DMS79 treated with DMSO at 0.1 percent for 48 hours (cell line): ENCODE measurements at regions not wholly inside any gene's neighbourhood (a gene's known extent, or its start where the extent isn't known, plus 50 kb on each side); places are given as distances from the start of the nearest gene placed in this dataset.
A peak's percentile ranks its signal among the peaks of the same experiment; 100 is the strongest.

Source experiments
- DNase-seq: peaks from one replicate; lab custom pipeline; 2025; lab: John Stamatoyannopoulos, UW

- no peak for DNase-seq
Measured at GRCh38 chr18:41753826-41754225, 201.2 kb upstream of the PIK3C3 start.

- DNase-seq, result no peak
Measured at GRCh38 chr18:41752826-41753225, 202.2 kb upstream of the PIK3C3 start.

- DNase-seq, result no peak
Measured at GRCh38 chr18:41751652-41752051, 203.4 kb upstream of the PIK3C3 start.

DNA sequence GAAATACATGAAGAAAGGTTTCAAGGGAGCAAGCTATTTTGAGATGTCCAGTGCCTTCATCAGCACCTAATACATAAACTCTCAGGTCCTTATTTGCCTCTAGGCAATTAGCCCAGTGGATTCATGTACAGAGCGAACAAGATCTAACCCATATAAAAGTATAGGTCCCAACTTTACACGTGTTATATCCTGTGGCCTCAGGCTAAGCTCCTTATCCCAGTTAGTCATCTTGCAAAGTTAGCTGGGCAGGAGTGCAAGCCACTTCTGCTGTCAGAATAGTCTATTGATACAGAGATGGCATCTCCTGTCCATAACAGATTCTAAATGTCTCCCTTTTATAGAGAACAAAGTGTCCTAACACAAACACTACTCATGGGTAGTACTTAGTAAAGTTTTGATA, 203.9 kb upstream of the PIK3C3 start:
- DNase-seq, result no peak

DNA sequence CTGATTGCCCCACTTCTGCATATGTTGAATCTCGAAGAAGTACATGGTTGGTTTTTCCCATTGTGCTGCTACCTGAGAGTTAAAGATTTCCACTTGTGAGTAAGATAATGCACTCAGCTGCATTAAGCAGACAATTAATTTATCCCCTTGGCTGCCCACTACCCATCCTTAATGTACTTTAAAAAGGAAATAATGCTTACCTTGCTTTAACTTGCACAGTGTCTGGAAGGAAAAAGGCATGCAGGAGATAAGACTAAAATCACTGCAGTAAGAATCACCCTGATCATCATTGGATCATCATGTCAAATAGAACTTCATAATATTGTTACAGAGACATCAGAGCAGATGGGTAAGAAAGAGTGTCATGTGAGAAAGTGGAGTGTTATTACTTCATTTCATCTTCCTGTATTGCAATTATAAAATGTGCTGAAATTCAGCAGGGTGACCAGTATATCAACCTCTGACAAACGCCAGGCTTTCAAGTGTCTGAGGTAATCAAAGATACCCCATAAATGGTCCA, 207.3 kb upstream of the PIK3C3 start:
- no peak for DNase-seq

GRCh38 chr18:41745166-41746049, 209.6 kb upstream of the PIK3C3 start:
- peak; percentile 59 for DNase-seq

- no peak for DNase-seq
Measured at GRCh38 chr18:41744421-41745030, 210.5 kb upstream of the PIK3C3 start.

- DNase-seq, result no peak
Measured at GRCh38 chr18:41737218-41737617, 217.8 kb upstream of the PIK3C3 start.

DNA sequence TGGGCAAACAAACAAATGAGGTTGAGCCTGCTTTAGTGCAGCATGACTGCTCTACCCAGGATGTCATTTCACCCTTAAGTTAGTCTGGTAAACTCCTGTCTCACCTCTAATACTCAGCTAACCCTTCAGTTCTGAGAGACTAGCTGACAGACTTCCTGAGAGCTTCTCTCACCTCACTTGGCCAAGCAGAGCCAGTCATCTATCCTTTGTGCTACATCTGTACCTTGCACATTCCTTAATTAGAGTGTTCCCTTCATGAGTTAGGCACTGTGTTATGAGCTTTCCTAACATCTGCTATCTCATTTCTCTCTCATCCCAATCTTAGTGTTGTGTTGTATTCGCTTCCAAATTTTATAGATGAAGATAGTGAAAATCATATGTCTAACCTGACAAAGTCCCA, 220.1 kb upstream of the PIK3C3 start:
- no peak for DNase-seq

DNA sequence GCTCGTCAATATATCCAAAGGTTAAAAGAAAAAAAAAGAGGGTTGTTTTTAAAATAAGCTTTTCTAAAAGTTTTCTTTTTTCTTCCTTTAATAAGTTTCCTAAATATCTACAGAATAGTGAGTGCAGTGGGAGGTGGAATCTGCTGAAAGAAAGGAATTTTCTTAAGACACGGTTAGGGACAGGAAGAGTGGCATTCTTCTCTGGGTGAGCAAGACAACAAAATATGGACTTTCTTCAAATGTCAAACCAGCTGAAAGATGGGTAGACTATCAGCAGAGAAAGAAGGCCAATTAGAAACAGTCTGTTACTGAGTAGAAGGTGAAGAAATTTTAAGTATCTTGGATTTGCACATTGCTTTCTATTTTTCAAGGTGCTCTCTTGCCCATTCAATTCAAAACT, 222.7 kb upstream of the PIK3C3 start:
- DNase-seq, result no peak

GRCh38 chr18:41731884-41732283, 223.2 kb upstream of the PIK3C3 start:
- DNase-seq, result no peak

DNA sequence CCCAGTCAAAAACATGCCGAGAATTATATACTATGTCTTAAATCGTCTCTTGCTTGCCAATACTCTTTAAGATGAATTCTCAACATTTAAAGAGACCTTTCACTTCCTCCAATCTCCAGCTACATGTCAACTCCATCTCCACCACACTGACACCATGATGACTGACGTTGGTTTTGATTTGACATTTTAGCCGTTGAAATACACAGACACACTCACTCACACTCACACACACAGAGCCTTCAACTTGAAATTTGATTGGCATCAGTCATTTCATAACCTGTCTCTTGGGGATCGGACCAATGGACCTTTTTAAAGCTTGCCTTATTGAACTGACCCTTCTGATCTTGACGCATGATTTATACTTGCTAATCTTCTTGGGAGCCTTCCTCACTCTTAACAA, 230.8 kb upstream of the PIK3C3 start:
- DNase-seq, result no peak

DNA sequence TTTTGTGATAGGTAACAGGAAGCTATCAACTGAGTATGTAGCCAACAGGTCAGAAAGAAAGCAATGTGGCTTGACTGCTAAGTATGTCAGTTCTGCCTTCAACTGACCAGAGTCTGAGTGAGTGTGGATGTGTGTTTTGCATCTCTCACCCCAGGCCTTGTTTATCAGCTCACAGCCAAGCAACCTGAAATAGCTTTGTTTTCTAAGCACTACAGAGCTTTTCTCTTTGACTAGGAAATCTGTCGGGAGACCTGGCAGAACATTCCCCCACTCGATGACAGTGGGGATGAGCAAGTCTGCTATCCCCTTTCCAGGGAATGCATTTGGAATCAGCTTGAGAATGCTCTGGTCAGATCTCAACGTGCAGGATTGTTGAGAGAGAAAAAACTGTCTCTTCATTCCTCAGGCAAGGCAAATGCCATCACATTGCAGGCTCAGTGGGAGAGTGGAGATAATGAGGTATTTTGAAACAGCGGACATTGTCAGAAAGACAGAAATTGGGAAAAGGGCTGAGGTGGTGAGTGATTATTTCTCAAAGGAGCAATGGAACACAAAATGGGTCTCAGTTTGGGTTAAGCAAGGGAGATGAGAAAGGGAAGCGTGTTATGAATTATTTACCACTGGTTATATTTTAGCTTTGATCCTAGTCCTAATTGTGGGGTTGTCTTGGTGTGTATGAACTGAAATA, 233.8 kb upstream of the PIK3C3 start:
- no peak for DNase-seq

GRCh38 chr18:41720226-41720625, 234.8 kb upstream of the PIK3C3 start:
- no peak for DNase-seq

GRCh38 chr18:41719808-41720207, 235.2 kb upstream of the PIK3C3 start:
- no peak for DNase-seq

DNA sequence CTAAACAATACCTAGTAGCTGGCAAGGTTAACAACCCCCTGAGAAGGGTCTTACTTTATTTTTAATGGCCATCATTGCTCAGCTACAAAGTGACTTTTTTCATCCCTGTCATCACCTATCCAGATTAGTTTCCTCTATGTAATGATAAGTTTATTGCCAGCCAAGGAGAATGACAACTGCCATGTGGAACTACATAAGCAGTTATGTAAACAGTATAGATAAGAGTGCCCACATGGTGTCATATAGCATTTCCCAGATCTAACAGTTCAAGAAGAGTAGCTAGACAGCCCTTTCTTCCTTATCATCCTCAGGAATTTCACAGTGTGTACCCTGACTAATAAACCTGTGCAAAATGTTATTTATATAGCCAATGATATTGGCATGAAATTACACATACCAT, 240.2 kb upstream of the PIK3C3 start:
- DNase-seq, result no peak

DNA sequence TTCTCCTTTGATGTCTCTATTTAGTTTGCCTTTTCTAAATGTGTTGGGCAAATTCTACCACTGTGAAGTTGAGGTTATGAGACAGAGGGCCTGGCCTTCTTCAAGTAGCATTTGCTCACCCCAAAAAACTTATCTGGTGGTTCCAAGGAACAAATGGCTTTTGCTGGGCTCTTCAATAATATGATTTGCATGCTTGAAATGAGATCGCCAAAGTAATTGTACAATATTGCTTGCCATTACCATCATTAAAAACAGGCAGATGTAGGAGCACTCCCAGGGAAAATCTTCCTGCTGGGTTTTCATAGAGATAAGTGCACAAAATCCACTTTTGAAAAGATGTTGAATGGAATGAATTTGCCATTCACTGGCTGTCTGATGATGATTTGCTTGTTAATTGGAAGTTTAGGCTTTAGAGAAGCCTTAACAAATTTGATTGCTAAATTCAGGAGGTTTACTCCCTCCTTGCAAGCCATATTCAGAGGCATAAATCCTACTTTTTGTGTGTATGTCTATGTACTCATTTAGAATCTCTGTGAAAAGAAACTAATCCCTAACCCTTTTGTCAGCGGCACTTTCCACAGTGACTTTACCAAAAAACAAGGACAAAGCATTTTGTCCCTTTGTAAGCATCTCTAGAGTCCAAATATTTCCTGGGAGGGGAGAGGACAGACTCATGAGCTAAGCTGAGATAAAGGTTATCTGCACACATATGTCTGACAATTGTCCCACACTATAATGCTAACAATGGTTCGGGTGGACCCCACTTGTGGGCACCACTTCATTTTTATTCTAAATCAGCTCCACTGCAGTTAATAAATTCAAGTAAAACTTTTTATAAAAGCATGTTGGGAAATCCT, 240.8 kb upstream of the PIK3C3 start:
- DNase-seq, result no peak

DNA sequence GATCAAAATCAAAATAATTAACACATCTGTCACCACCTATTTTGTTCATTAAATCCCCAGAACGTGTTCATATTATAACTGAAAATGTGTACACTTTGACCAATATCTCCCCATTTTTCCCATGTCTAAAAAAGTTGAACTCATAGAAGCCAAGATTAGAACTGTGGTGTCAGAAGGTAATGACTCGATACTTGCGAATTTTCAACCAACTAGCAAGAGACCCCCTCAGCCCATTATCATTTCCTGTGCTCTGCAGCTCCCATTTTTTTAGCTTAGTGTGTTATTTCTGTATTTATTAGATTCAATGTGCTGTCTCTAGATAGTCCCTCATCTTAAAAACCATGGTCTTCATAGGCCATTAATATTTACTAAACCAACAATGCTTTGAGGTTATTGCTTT, 248.7 kb upstream of the PIK3C3 start:
- no peak for DNase-seq

- DNase-seq, result no peak
Measured at GRCh38 chr18:41703744-41704530, 251.1 kb upstream of the PIK3C3 start.

- no peak for DNase-seq
Measured at GRCh38 chr18:41700416-41700815, 254.6 kb upstream of the PIK3C3 start.

DNA sequence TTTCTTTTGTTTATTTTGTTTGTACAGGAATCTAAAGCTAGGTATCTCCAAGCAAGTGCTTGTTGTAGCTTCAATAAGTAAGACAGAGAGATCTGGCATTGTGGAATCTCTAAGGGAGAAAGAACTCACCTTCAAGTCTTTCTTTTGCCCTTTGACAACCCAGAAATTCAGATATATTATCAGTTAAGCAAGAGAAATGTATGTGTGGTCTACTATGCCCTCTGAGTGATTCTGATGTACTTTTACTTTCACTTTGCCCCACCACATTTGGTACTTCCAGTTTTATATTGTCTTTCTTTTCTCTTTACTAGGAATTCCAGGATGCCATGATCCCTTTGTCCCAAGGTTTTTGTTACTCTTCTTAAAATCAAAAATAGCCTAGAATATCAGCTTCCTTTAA, 259.6 kb upstream of the PIK3C3 start:
- no peak for DNase-seq
